Activated CD4-positive, alpha-beta T cell treated with anti-CD3 and anti-CD28 coated beads, Interleukin-2, amount 50 U/mL, for 48 hours (primary cell): ENCODE measurements at regions not wholly inside any gene's neighbourhood (a gene's known extent, or its start where the extent isn't known, plus 50 kb on each side); places are given as distances from the start of the nearest gene placed in this dataset.
"Not testable (repeated sequence)": the region's sequence is repeated elsewhere in the genome, so short reads cannot be mapped to it uniquely, and the experiment has no call there.

Source experiments
- DNase-seq, 2 experiments: peaks; one replicate each; pipeline ENCODE4 v3.0.0-alpha.2; 2020

- DNase-seq: no peak
Observed at GRCh38 chr9:119902611-119903010, 533.4 kb upstream of the BRINP1 start.

- no peak for DNase-seq
Observed at GRCh38 chr9:119898316-119898715, 529.1 kb upstream of the BRINP1 start.

- DNase-seq: no peak
Observed at GRCh38 chr9:119884438-119884837, 515.2 kb upstream of the BRINP1 start.

- no peak for DNase-seq
Observed at GRCh38 chr9:119881898-119882297, 512.7 kb upstream of the BRINP1 start.

- DNase-seq: no peak
Observed at GRCh38 chr9:119880361-119880760, 511.1 kb upstream of the BRINP1 start.

GRCh38 chr9:119877306-119877705 is 508.1 kb upstream of the BRINP1 start:
- no peak for DNase-seq

GRCh38 chr9:119873877-119874276 is 504.6 kb upstream of the BRINP1 start:
- no peak for DNase-seq

- not testable (repeated sequence) for DNase-seq
Observed at GRCh38 chr9:119870251-119870650, 501.0 kb upstream of the BRINP1 start.

GRCh38 chr9:119868694-119869093 is 499.5 kb upstream of the BRINP1 start:
- DNase-seq: no peak

- no peak for DNase-seq
Observed at GRCh38 chr9:119861842-119862241, 492.6 kb upstream of the BRINP1 start.

GRCh38 chr9:119859128-119859527 is 489.9 kb upstream of the BRINP1 start:
- no peak for DNase-seq

- no peak for DNase-seq
Observed at GRCh38 chr9:119853126-119853525, 483.9 kb upstream of the BRINP1 start.

- no peak for DNase-seq
Observed at GRCh38 chr9:119852390-119852789, 483.2 kb upstream of the BRINP1 start.

GRCh38 chr9:119844431-119844830 is 475.2 kb upstream of the BRINP1 start:
- DNase-seq: no peak

- DNase-seq: no peak
Observed at GRCh38 chr9:119841016-119841415, 471.8 kb upstream of the BRINP1 start.

GRCh38 chr9:119839888-119840287 is 470.7 kb upstream of the BRINP1 start:
- no peak for DNase-seq

- DNase-seq: no peak
Observed at GRCh38 chr9:119838210-119838609, 469.0 kb upstream of the BRINP1 start.

- no peak for DNase-seq
Observed at GRCh38 chr9:119836036-119836435, 466.8 kb upstream of the BRINP1 start.

GRCh38 chr9:119834064-119834620 is 464.9 kb upstream of the BRINP1 start:
- DNase-seq: no peak

GRCh38 chr9:119831309-119831708 is 462.1 kb upstream of the BRINP1 start:
- no peak for DNase-seq

GRCh38 chr9:119829748-119830147 is 460.5 kb upstream of the BRINP1 start:
- DNase-seq: no peak

- no peak for DNase-seq
Observed at GRCh38 chr9:119829186-119829585, 460.0 kb upstream of the BRINP1 start.

- no peak for DNase-seq
Observed at GRCh38 chr9:119827526-119827925, 458.3 kb upstream of the BRINP1 start.

- no peak for DNase-seq
Observed at GRCh38 chr9:119827126-119827525, 457.9 kb upstream of the BRINP1 start.

- DNase-seq: no peak
Observed at GRCh38 chr9:119818726-119819435, 449.6 kb upstream of the BRINP1 start.
